Hepatocyte (in vitro differentiated cells): ENCODE measurements at regions not wholly inside any gene's neighbourhood (a gene's known extent, or its start where the extent isn't known, plus 50 kb on each side); places are given as distances from the start of the nearest gene placed in this dataset.

Experiments used
- CTCF ChIP-seq: fragments of 200-600 bp; sonication (generic); IDR thresholded peaks from 2 replicates; pipeline ENCODE4 v1.5.1; 2016; ENCODE audit warnings: antibody characterized with exemption, mild to moderate bottlenecking; ENCODE audit not compliant: poor library complexity
- EZH2 ChIP-seq: fragments of 200-600 bp; sonication (generic); IDR thresholded peaks from 2 replicates; pipeline ENCODE4 v1.6.1; 2016; ENCODE audit warnings: antibody characterized with exemption, mild to moderate bottlenecking, borderline replicate concordance
- EZH2phosphoT487 ChIP-seq: fragments of 200-600 bp; sonication (generic); IDR thresholded peaks from one replicate; pipeline ENCODE4 v1.6.1; 2018; ENCODE audit warnings: antibody characterized with exemption, mild to moderate bottlenecking, low read depth, moderate library complexity; ENCODE audit not compliant: unreplicated experiment, severe bottlenecking

GRCh38 chr5:30194595-30194994 is 998.9 kb upstream of the CDH6 start:
- no peak for TF ChIP-seq CTCF
- TF ChIP-seq EZH2: no peak
- no peak for TF ChIP-seq EZH2phosphoT487
